OCI-LY7 (cell line): ENCODE measurements at regions not wholly inside any gene's neighbourhood (a gene's known extent, or its start where the extent isn't known, plus 50 kb on each side); places are given as distances from the start of the nearest gene placed in this dataset.

Experiments used
- BruUV-seq: library from RNA; stranded (reverse); fragments of 400-500 nt; replicated peaks from 2 replicates; lab custom pipeline; 2021; lab: Mats Ljungman, UMichigan
- CTCF ChIA-PET: fragments of 300-600 bp; sonication (Branson Sonifier 250); formaldehyde crosslinking; loops from one replicate; lab custom pipeline; 2022; ENCODE audit warnings: antibody characterized with exemption; ENCODE audit not compliant: unreplicated experiment; lab: Charles Lee
- POLR2A ChIA-PET: fragments of 300-600 bp; sonication (Branson Sonifier 250); formaldehyde crosslinking; loops from one replicate; lab custom pipeline; 2022; ENCODE audit warnings: antibody characterized with exemption; lab: Charles Lee
- DNase-seq: peaks from one replicate; pipeline ENCODE4 v3.0.0-alpha.2; 2015; ENCODE audit warnings: low spot score
- H2AFZ ChIP-seq: fragments of 200-600 bp; sonication (generic), shearing (Covaris generic); 2 replicates; pipeline ENCODE4 v1.6.1; 2014; ENCODE audit warnings: mild to moderate bottlenecking, antibody characterized with exemption, low read length, moderate library complexity
- H3K27ac ChIP-seq: fragments of 200-600 bp; sonication (generic); 2 replicates; pipeline ENCODE4 v1.5.1; 2014; ENCODE audit warnings: mixed run types, low read depth, mild to moderate bottlenecking, moderate library complexity, low read length, inconsistent platforms; ENCODE audit not compliant: poor library complexity, severe bottlenecking
- H3K36me3 ChIP-seq: fragments of 200-600 bp; sonication (generic); 2 replicates; pipeline ENCODE4 v1.6.1; 2014; ENCODE audit warnings: mild to moderate bottlenecking, antibody characterized with exemption, low read length, moderate library complexity, mixed read lengths; ENCODE audit not compliant: insufficient read depth
- H3K4me1 ChIP-seq: fragments of 200-600 bp; sonication (generic); 2 replicates; pipeline ENCODE4 v1.5.1; 2014; ENCODE audit warnings: mild to moderate bottlenecking, low read length; ENCODE audit not compliant: insufficient read depth, poor library complexity, severe bottlenecking
- H3K4me2 ChIP-seq: fragments of 200-600 bp; sonication (generic); 2 replicates; pipeline ENCODE4 v1.6.1; 2014; ENCODE audit warnings: mild to moderate bottlenecking, low read length
- H3K4me3 ChIP-seq: fragments of 200-600 bp; sonication (generic); 2 replicates; pipeline ENCODE4 v1.5.1; 2014; ENCODE audit warnings: mild to moderate bottlenecking, low read depth, low read length; ENCODE audit not compliant: poor library complexity, severe bottlenecking
- H3K79me2 ChIP-seq: fragments of 200-600 bp; sonication (generic); 2 replicates; pipeline ENCODE4 v1.6.1; 2016; ENCODE audit warnings: low read depth, mild to moderate bottlenecking, low read length, moderate library complexity, mixed read lengths; ENCODE audit not compliant: insufficient read depth
- H3K9me2 ChIP-seq: fragments of 200-600 bp; sonication (generic); 2 replicates; pipeline ENCODE4 v1.6.1; 2016; ENCODE audit warnings: mild to moderate bottlenecking, low read length, mixed read lengths; ENCODE audit not compliant: insufficient read depth
- H3K9me3 ChIP-seq: fragments of 200-600 bp; sonication (generic); 2 replicates; pipeline ENCODE4 v1.6.1; 2014; ENCODE audit warnings: mild to moderate bottlenecking, mixed run types, low read length, mixed read lengths
- H4K20me1 ChIP-seq: fragments of 200-600 bp; sonication (generic); 2 replicates; pipeline ENCODE4 v1.6.1; 2014; ENCODE audit warnings: mild to moderate bottlenecking, antibody characterized with exemption, low read length, moderate library complexity, mixed read lengths; ENCODE audit not compliant: insufficient read depth
- EZH2phosphoT487 ChIP-seq: fragments of 200-600 bp; sonication (generic); IDR thresholded peaks from 2 replicates; pipeline ENCODE4 v1.6.1; 2018; ENCODE audit warnings: low read depth, borderline replicate concordance, mild to moderate bottlenecking, mixed run types, antibody characterized with exemption, low read length, moderate library complexity, mixed read lengths
- intact Hi-C: fragments of 100-400 bp; cut with micrococcal nuclease; formaldehyde crosslinking; loops from one replicate; pipeline ENCODE4 v1.10.0; 2022; ENCODE audit not compliant: unreplicated experiment
- TF ChIP-seq, protein P1 (sequence below): fragments of 200-600 bp; sonication (generic); conservative IDR thresholded peaks from 2 replicates; pipeline ENCODE4 v1.5.1; 2014; ENCODE audit warnings: mild to moderate bottlenecking, antibody characterized with exemption, low read length, moderate library complexity, mixed read lengths

DNA sequence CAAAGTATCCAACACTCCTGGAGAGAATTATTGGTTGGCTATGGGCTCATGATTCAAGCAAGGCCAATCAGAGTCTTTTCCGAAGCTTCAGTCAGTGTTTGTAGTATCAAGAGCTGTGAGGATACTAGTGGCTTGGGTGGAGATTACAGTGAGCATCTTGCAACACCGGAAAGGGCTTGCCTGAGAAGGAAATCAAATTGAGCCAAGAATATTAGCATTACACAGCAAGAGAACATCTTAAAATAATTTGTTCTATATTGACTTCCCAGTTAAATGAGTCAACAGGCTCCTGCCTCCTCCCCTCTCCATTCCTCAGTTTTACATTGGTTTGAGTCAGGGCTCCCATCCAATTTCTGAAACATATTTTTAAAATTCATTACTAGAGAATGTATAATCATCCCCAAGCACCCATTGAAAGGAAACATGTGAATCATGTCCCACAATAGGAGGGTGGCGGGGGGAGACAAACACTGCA is 127.4 kb downstream of the ELAPOR2 start:
- H3K4me3 ChIP-seq, result no peak overlapping the region
- no peak overlapping the region for H3K4me2 ChIP-seq
- H2AFZ ChIP-seq, result no peak overlapping the region
- no peaks in the 10 kb centered on the region for H3K36me3 ChIP-seq
- H3K9me2 ChIP-seq, result no peaks in the 10 kb centered on the region
- H3K27ac ChIP-seq, result no peak overlapping the region
- no peaks in the 10 kb centered on the region for H4K20me1 ChIP-seq
- POLR2A ChIA-PET, result interaction anchor here (0.9 to 1.2 kb wide), 2 partner anchors 9 to 15 kb away, joined by 4 read pairs; no protein-coding TSS in a partner anchor
- no TSS peak for BruUV-seq
- peaks cover 9% of the 10 kb centered on the region for H3K4me1 ChIP-seq
- H3K9me3 ChIP-seq, result no peaks in the 10 kb centered on the region
- intact Hi-C loops, result no loop called here
- no peaks in the 10 kb centered on the region for H3K79me2 ChIP-seq
- DNase-seq, result no peak
- CTCF ChIA-PET, result no interaction called here
- TF ChIP-seq, protein P1, sequence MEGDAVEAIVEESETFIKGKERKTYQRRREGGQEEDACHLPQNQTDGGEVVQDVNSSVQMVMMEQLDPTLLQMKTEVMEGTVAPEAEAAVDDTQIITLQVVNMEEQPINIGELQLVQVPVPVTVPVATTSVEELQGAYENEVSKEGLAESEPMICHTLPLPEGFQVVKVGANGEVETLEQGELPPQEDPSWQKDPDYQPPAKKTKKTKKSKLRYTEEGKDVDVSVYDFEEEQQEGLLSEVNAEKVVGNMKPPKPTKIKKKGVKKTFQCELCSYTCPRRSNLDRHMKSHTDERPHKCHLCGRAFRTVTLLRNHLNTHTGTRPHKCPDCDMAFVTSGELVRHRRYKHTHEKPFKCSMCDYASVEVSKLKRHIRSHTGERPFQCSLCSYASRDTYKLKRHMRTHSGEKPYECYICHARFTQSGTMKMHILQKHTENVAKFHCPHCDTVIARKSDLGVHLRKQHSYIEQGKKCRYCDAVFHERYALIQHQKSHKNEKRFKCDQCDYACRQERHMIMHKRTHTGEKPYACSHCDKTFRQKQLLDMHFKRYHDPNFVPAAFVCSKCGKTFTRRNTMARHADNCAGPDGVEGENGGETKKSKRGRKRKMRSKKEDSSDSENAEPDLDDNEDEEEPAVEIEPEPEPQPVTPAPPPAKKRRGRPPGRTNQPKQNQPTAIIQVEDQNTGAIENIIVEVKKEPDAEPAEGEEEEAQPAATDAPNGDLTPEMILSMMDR, result no peak
- no peak for TF ChIP-seq EZH2phosphoT487

DNA sequence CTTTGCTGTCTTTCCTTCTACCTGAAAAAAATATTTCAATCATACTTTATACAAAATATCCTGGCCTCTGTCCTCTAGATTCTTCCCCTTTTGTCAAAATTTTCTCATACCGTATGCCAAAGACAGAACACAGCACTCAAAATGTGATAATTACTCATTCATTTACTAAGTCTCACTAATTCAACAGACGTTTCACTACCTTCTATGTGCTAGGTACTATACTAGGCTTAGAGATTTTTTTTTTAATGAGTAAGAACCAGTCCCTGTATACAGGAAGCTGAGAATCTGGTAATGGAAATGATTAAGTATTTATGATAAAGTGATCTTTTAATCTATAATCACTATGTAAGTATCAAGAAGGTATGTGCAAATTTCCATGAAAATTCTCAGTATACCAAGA is 128.0 kb downstream of the ELAPOR2 start:
- no peak overlapping the region for H3K4me2 ChIP-seq
- H3K36me3 ChIP-seq, result no peaks in the 10 kb centered on the region
- no peaks in the 10 kb centered on the region for H3K79me2 ChIP-seq
- H3K9me2 ChIP-seq, result no peaks in the 10 kb centered on the region
- intact Hi-C loops, result no loop called here
- no peak for DNase-seq
- no peak overlapping the region for H3K27ac ChIP-seq
- H2AFZ ChIP-seq, result no peak overlapping the region
- no TSS peak for BruUV-seq
- ChIA-PET POLR2A (no interaction called here), CTCF (no interaction called here)
- H4K20me1 ChIP-seq, result no peaks in the 10 kb centered on the region
- H3K9me3 ChIP-seq, result no peaks in the 10 kb centered on the region
- no peak overlapping the region for H3K4me3 ChIP-seq
- peaks cover 9% of the 10 kb centered on the region for H3K4me1 ChIP-seq
- no peak for TF ChIP-seq EZH2phosphoT487
- TF ChIP-seq, protein P1, result no peak

DNA sequence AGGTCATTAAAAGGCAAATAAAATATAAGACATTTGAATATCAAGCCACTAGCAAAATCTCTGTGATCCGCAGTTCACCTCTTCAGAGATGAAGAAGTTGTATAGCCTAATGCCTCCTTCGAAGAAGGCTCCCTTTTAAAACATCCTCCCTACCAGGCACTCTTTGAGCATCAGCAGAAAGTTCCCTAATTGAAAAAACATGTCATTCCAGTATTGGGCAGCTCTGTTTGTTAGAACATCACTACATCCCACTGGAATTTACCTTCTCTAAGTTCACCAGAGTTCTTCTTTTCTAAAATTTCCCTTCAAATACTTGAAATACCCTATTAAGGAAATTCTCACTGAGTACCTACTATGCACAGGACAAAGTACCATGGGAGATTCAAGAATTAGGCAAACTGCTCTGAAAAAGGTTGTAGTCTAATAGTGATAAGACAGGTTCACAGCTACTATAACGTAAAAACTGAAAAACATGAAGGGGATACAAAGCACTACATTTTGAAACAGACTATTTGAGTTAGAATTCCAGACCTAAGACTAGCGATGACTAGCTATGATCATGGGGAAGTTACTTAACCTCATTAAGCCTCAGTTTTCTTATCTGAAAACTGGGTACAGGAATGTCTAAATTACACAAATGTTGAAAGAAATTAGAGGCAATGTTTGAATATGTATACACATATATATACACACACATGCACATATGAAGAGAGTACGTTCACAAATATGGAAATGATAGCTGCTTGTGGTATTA is 128.7 kb downstream of the ELAPOR2 start:
- Histone ChIP-seq H3K79me2 (no peaks in the 10 kb centered on the region), H3K9me3 (no peaks in the 10 kb centered on the region), H2AFZ (no peak overlapping the region), H3K4me3 (no peak overlapping the region), H3K4me2 (no peak overlapping the region), H3K9me2 (no peaks in the 10 kb centered on the region), H4K20me1 (no peaks in the 10 kb centered on the region), H3K4me1 (peaks cover 9% of the 10 kb centered on the region), H3K36me3 (no peaks in the 10 kb centered on the region), H3K27ac (no peak overlapping the region)
- no peak for DNase-seq
- TF ChIP-seq, protein P1, result no peak
- no peak for TF ChIP-seq EZH2phosphoT487
- intact Hi-C loops, result no loop called here
- ChIA-PET POLR2A (interaction anchor here (0.6 kb wide), 1 partner anchor 11 kb away, joined by 3 read pairs; no protein-coding TSS in a partner anchor), CTCF (no interaction called here)
- no TSS peak for BruUV-seq
